ENCODE measurements at regions not wholly inside any gene's neighbourhood (a gene's known extent, or its start where the extent isn't known, plus 50 kb on each side); places are given as distances from the start of the nearest gene placed in this dataset.

DNA sequence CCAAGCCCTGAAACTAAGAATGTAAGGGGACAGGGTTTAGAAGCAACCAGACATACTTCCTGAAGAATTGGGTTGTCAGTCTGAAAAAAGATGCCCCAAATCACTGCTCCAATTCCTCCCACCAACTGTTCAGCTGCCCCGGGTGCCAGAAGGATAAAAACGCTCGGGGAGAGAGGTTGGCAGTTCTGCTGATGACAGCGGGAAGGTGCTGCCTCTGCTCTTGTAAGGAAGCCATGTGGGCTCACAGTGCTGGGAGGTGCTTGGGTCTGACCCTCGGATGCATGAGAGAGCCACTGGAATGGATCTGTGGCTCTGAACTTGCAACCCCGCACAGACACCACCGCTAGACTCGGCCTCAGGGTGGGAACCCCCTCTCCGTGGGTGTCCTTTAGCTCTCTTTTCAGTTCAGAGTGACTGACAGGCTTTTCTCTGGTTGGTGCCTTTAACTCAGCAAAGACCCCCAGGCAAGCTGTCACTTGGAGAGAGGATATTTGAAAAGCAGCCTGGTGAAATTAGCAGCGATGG lies 364.8 kb upstream of the RBFOX1 start:
- H3K27me3 ChIP-seq = no peaks in the 10 kb centered on the region
- H3K36me3 ChIP-seq = no peaks in the 10 kb centered on the region
- DNase-seq = no peak
- no peaks in the 10 kb centered on the region for H3K9me3 ChIP-seq
- WGBS, 2 donors (ENCODE audit: low coverage in 1 of 2) = 67 to 73% methylated on average over 1 to 10 of the region's 10 CpGs
- H3K4me3 ChIP-seq = no peak overlapping the region
- no peak overlapping the region for H3K27ac ChIP-seq
- TF ChIP-seq, protein P1, sequence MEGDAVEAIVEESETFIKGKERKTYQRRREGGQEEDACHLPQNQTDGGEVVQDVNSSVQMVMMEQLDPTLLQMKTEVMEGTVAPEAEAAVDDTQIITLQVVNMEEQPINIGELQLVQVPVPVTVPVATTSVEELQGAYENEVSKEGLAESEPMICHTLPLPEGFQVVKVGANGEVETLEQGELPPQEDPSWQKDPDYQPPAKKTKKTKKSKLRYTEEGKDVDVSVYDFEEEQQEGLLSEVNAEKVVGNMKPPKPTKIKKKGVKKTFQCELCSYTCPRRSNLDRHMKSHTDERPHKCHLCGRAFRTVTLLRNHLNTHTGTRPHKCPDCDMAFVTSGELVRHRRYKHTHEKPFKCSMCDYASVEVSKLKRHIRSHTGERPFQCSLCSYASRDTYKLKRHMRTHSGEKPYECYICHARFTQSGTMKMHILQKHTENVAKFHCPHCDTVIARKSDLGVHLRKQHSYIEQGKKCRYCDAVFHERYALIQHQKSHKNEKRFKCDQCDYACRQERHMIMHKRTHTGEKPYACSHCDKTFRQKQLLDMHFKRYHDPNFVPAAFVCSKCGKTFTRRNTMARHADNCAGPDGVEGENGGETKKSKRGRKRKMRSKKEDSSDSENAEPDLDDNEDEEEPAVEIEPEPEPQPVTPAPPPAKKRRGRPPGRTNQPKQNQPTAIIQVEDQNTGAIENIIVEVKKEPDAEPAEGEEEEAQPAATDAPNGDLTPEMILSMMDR (IDR thresholded peaks at IDR 0.05) = no peak
- no peak for TF ChIP-seq POLR2A (IDR thresholded peaks at IDR 0.05)
- no peak for TF ChIP-seq POLR2AphosphoS5 (IDR thresholded peaks at IDR 0.05)
- TF ChIP-seq EP300 (IDR thresholded peaks at IDR 0.05; ENCODE audit: low read depth) = no peak
- no peaks in the 10 kb centered on the region for H3K4me1 ChIP-seq
- in situ Hi-C loops (cut with MboI; ENCODE audit: low pct_ligation_motif_present in 1 of 4, low pct_unique_long_range_greater_than_20kb in 1 of 4, low sequenced_read_pairs in 3 of 4) (no loop called here), intact Hi-C loops (cut with DNase I; ENCODE audit: low total_unique reads) (no loop called here)

DNA sequence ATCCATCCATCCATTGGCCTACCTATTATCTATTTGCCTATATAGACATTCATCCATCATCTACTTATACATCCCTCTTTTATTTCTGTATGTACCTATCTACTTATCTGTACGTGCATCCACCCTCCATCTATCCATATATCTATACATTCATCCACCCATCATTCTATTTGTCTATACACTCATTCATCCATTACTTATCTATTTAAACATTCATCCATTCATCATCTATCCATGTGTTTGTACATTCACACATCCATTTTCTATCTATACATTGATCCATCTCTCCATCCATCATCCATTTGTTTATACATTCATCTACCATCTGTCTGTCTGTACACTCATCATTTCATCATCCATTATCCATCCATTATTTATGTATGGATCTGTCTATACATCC lies 365.7 kb upstream of the RBFOX1 start:
- Histone ChIP-seq H3K27ac (no peak overlapping the region), H3K9me3 (no peaks in the 10 kb centered on the region), H3K4me3 (no peak overlapping the region), H3K4me1 (no peaks in the 10 kb centered on the region), H3K27me3 (no peaks in the 10 kb centered on the region), H3K36me3 (no peaks in the 10 kb centered on the region)
- TF ChIP-seq EP300 (IDR thresholded peaks at IDR 0.05; ENCODE audit: low read depth) = no peak
- TF ChIP-seq POLR2AphosphoS5 (IDR thresholded peaks at IDR 0.05) = no peak
- TF ChIP-seq, protein P1 (IDR thresholded peaks at IDR 0.05) = no peak
- TF ChIP-seq POLR2A (IDR thresholded peaks at IDR 0.05) = no peak
- in situ Hi-C loops (cut with MboI; ENCODE audit: low pct_ligation_motif_present in 1 of 4, low pct_unique_long_range_greater_than_20kb in 1 of 4, low sequenced_read_pairs in 3 of 4) (no loop called here), intact Hi-C loops (cut with DNase I; ENCODE audit: low total_unique reads) (no loop called here)
- no peak for DNase-seq
- 84 to 86% methylated on average over 1 of the region's 1 CpG for WGBS, 2 donors (ENCODE audit: low coverage in 1 of 2)

DNA sequence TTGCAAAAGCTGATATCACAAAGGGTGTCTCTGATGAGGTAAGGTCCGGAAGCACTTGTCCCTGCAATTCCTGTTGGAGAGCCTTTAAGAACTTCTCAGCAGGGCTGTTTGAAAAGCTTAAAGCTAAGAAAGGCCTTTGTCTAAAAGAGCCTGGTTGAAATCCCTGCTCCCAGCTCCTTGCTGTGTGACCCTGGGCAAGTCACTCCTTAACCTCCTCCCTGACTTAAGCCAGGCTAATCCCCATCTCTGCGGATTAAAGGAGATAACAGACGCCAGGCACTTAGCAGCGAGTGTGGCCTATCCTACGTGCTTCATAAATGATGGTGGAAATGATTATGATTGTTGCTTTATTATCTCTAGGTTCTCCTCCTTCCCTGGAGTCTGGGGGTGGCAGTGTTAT lies 368.0 kb upstream of the RBFOX1 start:
- no peak for TF ChIP-seq EP300 (IDR thresholded peaks at IDR 0.05; ENCODE audit: low read depth)
- TF ChIP-seq, protein P1 (IDR thresholded peaks at IDR 0.05) = no peak
- 87% methylated on average over 5 of the region's 5 CpGs for WGBS, 2 donors (ENCODE audit: low coverage in 1 of 2)
- Histone ChIP-seq H3K4me1 (no peaks in the 10 kb centered on the region), H3K9me3 (no peaks in the 10 kb centered on the region), H3K36me3 (no peaks in the 10 kb centered on the region), H3K27ac (no peak overlapping the region), H3K27me3 (no peaks in the 10 kb centered on the region), H3K4me3 (no peak overlapping the region)
- intact Hi-C loops (cut with DNase I; ENCODE audit: low total_unique reads) (no loop called here), in situ Hi-C loops (cut with MboI; ENCODE audit: low pct_ligation_motif_present in 1 of 4, low pct_unique_long_range_greater_than_20kb in 1 of 4, low sequenced_read_pairs in 3 of 4) (no loop called here)
- no peak for DNase-seq

DNA sequence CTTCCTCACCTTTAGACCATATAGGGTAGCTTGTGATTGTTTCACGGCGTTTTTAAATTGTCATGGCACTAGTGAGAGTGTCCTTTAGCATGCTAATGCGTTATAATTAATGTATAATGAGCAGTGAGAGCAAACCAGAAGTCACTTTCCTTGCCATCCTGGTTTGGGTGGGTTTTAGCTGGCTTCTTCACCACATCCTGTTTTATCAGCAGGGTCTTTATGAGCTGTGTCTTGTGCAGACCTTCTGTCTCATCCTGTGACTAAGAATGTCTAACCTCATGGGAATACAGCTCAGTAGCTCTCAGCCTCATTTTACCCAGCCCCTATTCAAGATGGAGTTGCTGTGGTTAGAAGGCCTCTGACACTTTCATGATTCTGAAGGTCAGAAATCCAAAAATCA lies 370.9 kb upstream of the RBFOX1 start:
- WGBS, 2 donors (ENCODE audit: low coverage in 1 of 2) = 50 to 63% methylated on average over 3 of the region's 3 CpGs
- in situ Hi-C loops (cut with MboI; ENCODE audit: low pct_ligation_motif_present in 1 of 4, low pct_unique_long_range_greater_than_20kb in 1 of 4, low sequenced_read_pairs in 3 of 4) = no loop called here
- no peaks in the 10 kb centered on the region for H3K9me3 ChIP-seq

More for the DNA sequence above, 370.9 kb upstream of the RBFOX1 start:
- Histone ChIP-seq H3K27ac (no peak overlapping the region), H3K4me1 (no peaks in the 10 kb centered on the region), H3K4me3 (no peak overlapping the region), H3K27me3 (no peaks in the 10 kb centered on the region), H3K36me3 (no peaks in the 10 kb centered on the region)
- no peak for DNase-seq
- TF ChIP-seq POLR2AphosphoS5 (IDR thresholded peaks at IDR 0.05) = no peak
- TF ChIP-seq POLR2A (IDR thresholded peaks at IDR 0.05) = no peak
- TF ChIP-seq EP300 (IDR thresholded peaks at IDR 0.05; ENCODE audit: low read depth) = no peak
- TF ChIP-seq, protein P1 (IDR thresholded peaks at IDR 0.05) = no peak
- intact Hi-C loops (cut with DNase I; ENCODE audit: low total_unique reads) = no loop called here

All from transverse colon (tissue), 4 donors.